Endothelial cell of umbilical vein (primary cell): ENCODE measurements at regions not wholly inside any gene's neighbourhood (a gene's known extent, or its start where the extent isn't known, plus 50 kb on each side); places are given as distances from the start of the nearest gene placed in this dataset.

Experiments used
- BruUV-seq: library from RNA; stranded (reverse); fragments of 400-500 nt; replicated peaks from 2 replicates; lab custom pipeline; 2021; lab: Mats Ljungman, UMichigan
- CTCF ChIA-PET: fragments of 300-600, 350-600 bp; sonication (Branson Sonifier 250); formaldehyde crosslinking; loops from one replicate; lab custom pipeline; 2021; ENCODE audit warnings: antibody characterized with exemption, inconsistent platforms; lab: Charles Lee
- POLR2A ChIA-PET: fragments of 300-600, 350-600 bp; sonication (Branson Sonifier 250); formaldehyde crosslinking; loops from one replicate; lab custom pipeline; 2021; ENCODE audit warnings: antibody characterized with exemption, inconsistent platforms; lab: Charles Lee
- DNase-seq: peaks from one replicate; pipeline ENCODE4 v3.0.0-alpha.2; 2011; ENCODE audit warnings: low read depth, low spot score
- FAIRE-seq: peaks from 2 replicates; lab custom pipeline; 2011; peaks lifted over from hg19 to GRCh38; lab: Jason Lieb, UNC
- H2AFZ ChIP-seq: 2 replicates; pipeline ENCODE4 v1.6.0; 2012; ENCODE audit warnings: low read depth, low read length, control low read depth, inconsistent platforms
- H3K27ac ChIP-seq: 2 replicates; pipeline ENCODE4 v1.5.1; 2011; ENCODE audit warnings: low read depth, mild to moderate bottlenecking, control low read depth, low read length, moderate library complexity; ENCODE audit not compliant: insufficient read depth
- H3K27me3 ChIP-seq, 2 experiments: 2 replicates each; pipeline versions ENCODE4 v1.6.0 to v1.6.1; 2011; ENCODE audit warnings: low read length in 2 of 2, mixed read lengths in 1 of 2; ENCODE audit not compliant: control insufficient read depth in 2 of 2, insufficient read depth in 2 of 2
- H3K36me3 ChIP-seq, 2 experiments: 2 replicates in 1 of 2; 3 replicates in 1 of 2; pipeline ENCODE4 v1.5.1; 2011; ENCODE audit warnings: low read length in 2 of 2, mild to moderate bottlenecking in 1 of 2, moderate library complexity in 1 of 2; ENCODE audit not compliant: control insufficient read depth in 2 of 2, insufficient read depth in 2 of 2; ENCODE audit errors: extremely low read depth in 1 of 2
- H3K4me1 ChIP-seq: 3 replicates; pipeline ENCODE4 v1.5.1; 2011; ENCODE audit warnings: mild to moderate bottlenecking, low read length; ENCODE audit not compliant: control insufficient read depth, insufficient read depth; ENCODE audit errors: extremely low read depth
- H3K4me2 ChIP-seq: 2 replicates; pipeline ENCODE4 v1.6.1; 2011; ENCODE audit warnings: low read length, control low read depth, mixed read lengths; ENCODE audit not compliant: insufficient read depth
- H3K4me3 ChIP-seq, 3 experiments: fragments of 200-600 bp in 1 of 3; sonication (generic), shearing (Covaris generic) in 1 of 3; replicated peaks in 1 of 3; 2 replicates each; pipeline ENCODE4 v1.5.1; 2011 to 2016; ENCODE audit warnings: control low read depth in 3 of 3, low read length in 3 of 3, mild to moderate bottlenecking in 2 of 3, inconsistent platforms in 1 of 3, low read depth in 1 of 3, moderate library complexity in 1 of 3; ENCODE audit not compliant: insufficient read depth in 1 of 3
- H3K79me2 ChIP-seq: 2 replicates; pipeline ENCODE4 v1.6.0; 2012; ENCODE audit warnings: low read length, inconsistent platforms; ENCODE audit not compliant: control insufficient read depth, insufficient read depth
- H3K9ac ChIP-seq: replicated peaks from 2 replicates; pipeline ENCODE3; 2011; ENCODE audit warnings: low read length, control low read depth; ENCODE audit not compliant: insufficient read depth; ENCODE audit errors: extremely low read depth
- H3K9me1 ChIP-seq: replicated peaks from 3 replicates; pipeline ENCODE4 v1.6.0; 2011; ENCODE audit warnings: mild to moderate bottlenecking, low read length; ENCODE audit not compliant: control insufficient read depth, insufficient read depth; ENCODE audit errors: extremely low read depth
- H3K9me3 ChIP-seq: replicated peaks from 2 replicates; pipeline ENCODE4 v1.5.1; 2012; ENCODE audit warnings: low read length, inconsistent platforms; ENCODE audit not compliant: control insufficient read depth, insufficient read depth
- H4K20me1 ChIP-seq: replicated peaks from 2 replicates; pipeline ENCODE3; 2011; ENCODE audit warnings: mild to moderate bottlenecking, low read length; ENCODE audit not compliant: control insufficient read depth, insufficient read depth; ENCODE audit errors: extremely low read depth
- EZH2 ChIP-seq: IDR thresholded peaks from 2 replicates; pipeline ENCODE4 v1.6.1; 2012; ENCODE audit warnings: borderline replicate concordance, low read depth, mild to moderate bottlenecking, moderate library complexity, low read length, inconsistent platforms; ENCODE audit not compliant: severe bottlenecking
- FOS ChIP-seq: IDR thresholded peaks from 2 replicates; pipeline ENCODE4 v1.6.1; 2011; ENCODE audit warnings: mild to moderate bottlenecking, low read length, moderate library complexity, borderline replicate concordance; ENCODE audit not compliant: insufficient read depth
- GATA2 ChIP-seq: IDR thresholded peaks from 2 replicates; pipeline ENCODE4 v1.7.0; 2011; ENCODE audit warnings: low read depth, mild to moderate bottlenecking, moderate library complexity, mixed read lengths, low read length; ENCODE audit not compliant: insufficient read length, insufficient read depth
- JUN ChIP-seq: IDR thresholded peaks from 2 replicates; pipeline ENCODE4 v1.6.1; 2011; ENCODE audit warnings: borderline replicate concordance, low read depth; ENCODE audit not compliant: insufficient read length, insufficient read depth
- MAX ChIP-seq: IDR thresholded peaks from 2 replicates; pipeline ENCODE4 v1.6.1; 2011; ENCODE audit not compliant: insufficient read depth, insufficient read length
- MYC ChIP-seq: IDR thresholded peaks from one replicate; pipeline ENCODE4 v1.6.1; 2011; ENCODE audit warnings: mild to moderate bottlenecking, low read depth, low read length
- POLR2A ChIP-seq: IDR thresholded peaks from 2 replicates; pipeline ENCODE4 v1.6.1; 2012; ENCODE audit warnings: low read depth, mild to moderate bottlenecking, control low read depth, low read length
- POLR2AphosphoS5 ChIP-seq: IDR thresholded peaks from 2 replicates; pipeline ENCODE4 v1.6.1; 2012; ENCODE audit warnings: low read depth, mild to moderate bottlenecking, control low read depth, low read length, moderate library complexity; ENCODE audit not compliant: insufficient read depth
- dilution Hi-C: fragments of 300-500 bp; cut with MboI; formaldehyde crosslinking; loops from one replicate; pipeline ENCODE4 v1.15.0; 2019; ENCODE audit warnings: low sequenced_read_pairs; ENCODE audit not compliant: extremely low pct_ligation_motif_present
- intact Hi-C: fragments of 100-400 bp; cut with micrococcal nuclease; formaldehyde crosslinking; loops from one replicate; pipeline ENCODE4 v1.10.0; 2022
- TF ChIP-seq, protein P1 (sequence below), 2 donors: IDR thresholded peaks; 1 replicate in 1 of 2; 2 replicates in 1 of 2; pipeline ENCODE4 v1.5.1; 2011; ENCODE audit warnings: low read length in 2 of 2, mild to moderate bottlenecking in 2 of 2, moderate library complexity in 2 of 2, control low read depth in 1 of 2, inconsistent platforms in 1 of 2, low read depth in 1 of 2; ENCODE audit not compliant: insufficient read depth in 1 of 2; ENCODE audit errors: extremely low read depth in 1 of 2

- FAIRE-seq (no peak), DNase-seq (no peak)
- BruUV-seq: no TSS peak
- H3K4me3 ChIP-seq: no peak overlapping the region
- no peak overlapping the region for H2AFZ ChIP-seq
- no peak overlapping the region for H3K9ac ChIP-seq
- no peaks in the 10 kb centered on the region for H3K4me1 ChIP-seq
- H3K9me3 ChIP-seq: no peaks in the 10 kb centered on the region
- no peak overlapping the region for H3K27ac ChIP-seq
- H3K36me3 ChIP-seq: no peaks in the 10 kb centered on the region
- no peaks in the 10 kb centered on the region for H4K20me1 ChIP-seq
- dilution Hi-C loops: no loop called here
- POLR2A ChIA-PET: no interaction called here
- no peaks in the 10 kb centered on the region for H3K79me2 ChIP-seq
- no peak overlapping the region for H3K4me2 ChIP-seq
- intact Hi-C loops: no loop called here
- TF ChIP-seq JUN: no peak
- TF ChIP-seq, protein P1, sequence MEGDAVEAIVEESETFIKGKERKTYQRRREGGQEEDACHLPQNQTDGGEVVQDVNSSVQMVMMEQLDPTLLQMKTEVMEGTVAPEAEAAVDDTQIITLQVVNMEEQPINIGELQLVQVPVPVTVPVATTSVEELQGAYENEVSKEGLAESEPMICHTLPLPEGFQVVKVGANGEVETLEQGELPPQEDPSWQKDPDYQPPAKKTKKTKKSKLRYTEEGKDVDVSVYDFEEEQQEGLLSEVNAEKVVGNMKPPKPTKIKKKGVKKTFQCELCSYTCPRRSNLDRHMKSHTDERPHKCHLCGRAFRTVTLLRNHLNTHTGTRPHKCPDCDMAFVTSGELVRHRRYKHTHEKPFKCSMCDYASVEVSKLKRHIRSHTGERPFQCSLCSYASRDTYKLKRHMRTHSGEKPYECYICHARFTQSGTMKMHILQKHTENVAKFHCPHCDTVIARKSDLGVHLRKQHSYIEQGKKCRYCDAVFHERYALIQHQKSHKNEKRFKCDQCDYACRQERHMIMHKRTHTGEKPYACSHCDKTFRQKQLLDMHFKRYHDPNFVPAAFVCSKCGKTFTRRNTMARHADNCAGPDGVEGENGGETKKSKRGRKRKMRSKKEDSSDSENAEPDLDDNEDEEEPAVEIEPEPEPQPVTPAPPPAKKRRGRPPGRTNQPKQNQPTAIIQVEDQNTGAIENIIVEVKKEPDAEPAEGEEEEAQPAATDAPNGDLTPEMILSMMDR (IDR thresholded peaks at IDR 0.05; ENCODE audit: extremely low read depth in 1 of 2, insufficient read depth in 1 of 2, low read depth in 1 of 2, low read length in 2 of 2): peak in 1 of 2 donors; percentile 8
- CTCF ChIA-PET: no interaction called here
- no peaks in the 10 kb centered on the region for H3K27me3 ChIP-seq
- no peaks in the 10 kb centered on the region for H3K9me1 ChIP-seq
Observed at GRCh38 chrX:93874554-93874953, 200.5 kb downstream of the FAM133A start.

DNA sequence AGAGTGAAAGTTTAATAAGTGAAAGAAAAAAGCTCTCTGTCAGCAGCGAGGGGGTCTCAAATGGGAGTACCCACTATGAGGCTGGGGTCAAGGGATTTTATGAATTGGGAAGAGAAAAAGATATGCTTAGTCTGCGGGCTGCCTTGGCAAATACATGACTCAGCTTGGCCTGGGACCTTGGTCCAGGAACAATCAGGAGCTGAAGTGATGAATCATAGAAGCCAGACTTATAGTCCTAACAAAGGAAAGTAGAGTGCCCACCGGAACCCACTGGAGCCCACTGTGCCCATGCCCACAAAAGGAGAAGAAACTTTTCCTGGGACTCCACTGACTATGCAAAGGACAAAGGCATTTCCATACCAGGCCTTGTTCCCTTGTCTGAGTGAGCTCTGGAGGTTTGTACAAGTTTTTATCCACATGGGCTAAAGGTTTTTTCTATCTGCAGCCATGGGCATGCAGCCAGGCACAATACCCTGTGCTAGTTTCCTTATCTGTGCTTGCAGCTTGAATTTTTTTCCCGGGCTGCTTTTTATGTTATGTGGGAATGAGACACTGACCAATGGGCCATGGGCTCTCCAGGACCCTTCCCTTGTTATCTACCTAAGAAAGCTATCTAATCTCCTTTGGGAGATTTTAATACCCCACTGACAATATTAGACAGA, 201.7 kb downstream of the FAM133A start:
- BruUV-seq: no TSS peak
- FAIRE-seq: no peak
- Histone ChIP-seq H3K4me3 (no peak overlapping the region), H3K36me3 (no peaks in the 10 kb centered on the region), H3K27me3 (no peaks in the 10 kb centered on the region), H3K79me2 (no peaks in the 10 kb centered on the region), H3K4me2 (no peak overlapping the region), H3K9me1 (no peaks in the 10 kb centered on the region), H3K9ac (no peak overlapping the region), H2AFZ (no peak overlapping the region), H4K20me1 (no peaks in the 10 kb centered on the region), H3K9me3 (no peaks in the 10 kb centered on the region), H3K27ac (no peak overlapping the region), H3K4me1 (no peaks in the 10 kb centered on the region)
- TF ChIP-seq MYC: no peak
- no peak for TF ChIP-seq POLR2A
- no peak for TF ChIP-seq MAX
- no peak for TF ChIP-seq EZH2
- TF ChIP-seq POLR2AphosphoS5: no peak
- TF ChIP-seq, protein P1 (IDR thresholded peaks at IDR 0.05; ENCODE audit: extremely low read depth in 1 of 2, insufficient read depth in 1 of 2, low read depth in 1 of 2, low read length in 2 of 2): no peak
- TF ChIP-seq GATA2: no peak
- no peak for TF ChIP-seq JUN
- no peak for TF ChIP-seq FOS
- peak; percentile 11 for DNase-seq
- intact Hi-C loops (no loop called here), dilution Hi-C loops (no loop called here)
- ChIA-PET POLR2A (no interaction called here), CTCF (no interaction called here)
